ENCODE measurements at regions not wholly inside any gene's neighbourhood (a gene's known extent, or its start where the extent isn't known, plus 50 kb on each side); places are given as distances from the start of the nearest gene placed in this dataset.

DNA sequence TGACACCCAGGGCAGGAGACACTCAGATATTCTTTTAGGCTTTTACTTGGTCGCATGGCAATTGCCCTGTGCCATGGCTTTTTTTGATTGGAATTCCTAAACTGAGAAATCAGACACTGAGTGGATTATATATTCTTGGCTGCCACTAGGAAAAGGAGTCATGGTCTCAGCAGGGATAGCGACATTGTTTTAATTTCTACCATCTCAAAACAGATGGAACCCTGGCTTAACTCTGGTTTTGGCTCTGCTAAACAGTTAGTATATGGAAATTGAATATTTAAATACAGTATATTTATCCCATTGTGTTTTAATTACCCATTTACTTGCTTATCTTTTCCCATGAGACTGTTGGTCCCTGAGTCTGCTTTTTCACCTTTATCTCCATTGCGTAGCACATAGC is 84.0 kb downstream of the DACT1 start:
- Histone ChIP-seq H2BK12ac (ENCODE audit: low read depth, low read length) (no peak overlapping the region), H3K27ac (ENCODE audit: low read depth, low read length) (no peak overlapping the region), H3K56ac (replicated peaks; ENCODE audit: insufficient read length, low read depth, low read length) (no peak overlapping the region), H2BK20ac (ENCODE audit: low read length) (no peak overlapping the region), H2BK5ac (ENCODE audit: low read depth, low read length) (no peak overlapping the region), H3K23ac (ENCODE audit: insufficient read length) (no peak overlapping the region), H4K91ac (replicated peaks; ENCODE audit: insufficient read length, low read length) (no peak overlapping the region), H3K23me2 (ENCODE audit: low read depth, low read length) (no peaks in the 10 kb centered on the region), H3K9me3 (ENCODE audit: insufficient read depth in 2 of 2, low read depth in 1 of 2, low read length in 1 of 2) (no peaks in the 10 kb centered on the region), H3K9ac (replicated peaks in 1 of 4; ENCODE audit: extremely low read depth in 1 of 4, low read depth in 3 of 4, low read length in 3 of 4) (no peak overlapping the region), H3K79me1 (ENCODE audit: low read depth, low read length) (no peaks in the 10 kb centered on the region), H3K27me3 (replicated peaks in 1 of 4; ENCODE audit: control insufficient read depth in 3 of 4, extremely low read depth in 1 of 4, insufficient read depth in 3 of 4, low read length in 3 of 4) (no peaks in the 10 kb centered on the region), H3K36me3 (ENCODE audit: control insufficient read depth in 2 of 4, insufficient read depth in 4 of 4, low read length in 3 of 4) (no peaks in the 10 kb centered on the region), H4K8ac (ENCODE audit: extremely low read depth, insufficient read depth, low read length) (no peak overlapping the region), H3K4me2 (ENCODE audit: insufficient read depth in 1 of 2, low read depth in 2 of 2, low read length in 2 of 2) (no peak overlapping the region), H2BK120ac (replicated peaks; ENCODE audit: low read depth, low read length) (no peak overlapping the region), H3K18ac (ENCODE audit: extremely low read depth, low read length) (no peak overlapping the region), H2BK15ac (ENCODE audit: low read length) (no peak overlapping the region), H3K4me3 (ENCODE audit: extremely low read depth in 1 of 4, insufficient read depth in 2 of 4, low read depth in 3 of 4, low read length in 4 of 4) (no peak overlapping the region), H4K5ac (ENCODE audit: insufficient read length, low read depth, low read length) (no peak overlapping the region), H3K14ac (ENCODE audit: insufficient read length) (no peak overlapping the region), H3K4ac (replicated peaks; ENCODE audit: insufficient read length, low read depth, low read length) (no peak overlapping the region), H2AFZ (ENCODE audit: low read length) (no peak overlapping the region), H3K4me1 (replicated peaks in 1 of 4; ENCODE audit: control insufficient read depth in 3 of 4, insufficient read depth in 4 of 4, low read length in 3 of 4) (no peaks in the 10 kb centered on the region), H4K20me1 (replicated peaks in 1 of 2; ENCODE audit: control insufficient read depth in 1 of 2, insufficient read depth in 2 of 2, low read length in 2 of 2) (no peaks in the 10 kb centered on the region), H2AK5ac (ENCODE audit: low read depth, low read length) (no peak overlapping the region), H3K79me2 (ENCODE audit: control insufficient read depth in 1 of 2, insufficient read depth in 2 of 2, low read length in 2 of 2) (no peaks in the 10 kb centered on the region)
- DNase-seq (ENCODE audit: low read depth in 1 of 2, low spot score in 2 of 2) (no peak), FAIRE-seq (no peak)
- TF ChIP-seq SAP30 (IDR thresholded peaks at IDR 0.05; ENCODE audit: insufficient read depth, insufficient replicate concordance, low read length) (no peak), CTBP2 (IDR thresholded peaks at IDR 0.05; ENCODE audit: borderline replicate concordance, insufficient read depth, insufficient read length, low read length) (no peak), CREB1 (IDR thresholded peaks at IDR 0.05) (no peak), RXRA (IDR thresholded peaks at IDR 0.05; ENCODE audit: insufficient read depth, low read depth, low read length) (no peak), CBX5 (IDR thresholded peaks at IDR 0.05; ENCODE audit: low read depth, low read length) (no peak), GTF2F1 (IDR thresholded peaks at IDR 0.05; ENCODE audit: borderline replicate concordance, low read depth, low read length) (no peak), TBP (IDR thresholded peaks at IDR 0.05; ENCODE audit: low read depth, low read length) (no peak), TAF7 (optimal IDR thresholded peaks at IDR 0.05; ENCODE audit: borderline replicate concordance, low read depth, low read length) (no peak), SIN3A (conservative IDR thresholded peaks at IDR 0.05 in 1 of 2, IDR thresholded peaks at IDR 0.05 in 1 of 2; ENCODE audit: low read depth in 1 of 2, low read length in 2 of 2) (no peak), SP4 (IDR thresholded peaks at IDR 0.05; ENCODE audit: low read length) (no peak), KDM1A (IDR thresholded peaks at IDR 0.05; ENCODE audit: borderline replicate concordance, low read length) (no peak), POLR2A (IDR thresholded peaks at IDR 0.05; ENCODE audit: control extremely low read depth in 1 of 2, low read depth in 2 of 2, low read length in 2 of 2) (no peak)
- 91% methylated on average over 3 of the region's 3 CpGs; no CpG with 5 or more reads in 1 of the 2 experiments for WGBS, 2 experiments (ENCODE audit: extremely low coverage in 1 of 2, insufficient coverage in 1 of 2, insufficient read length in 1 of 2, insufficient replicate concordance in 2 of 2, low coverage in 1 of 2, low lambda C conversion rate in 2 of 2, missing lambda C conversion rate in 1 of 2)
- POLR2A ChIA-PET (ENCODE audit: partially characterized antibody), result no interaction called here
- CTCF ChIA-PET (ENCODE audit: partially characterized antibody), result no interaction called here
